ENCODE measurements at regions not wholly inside any gene's neighbourhood (a gene's known extent, or its start where the extent isn't known, plus 50 kb on each side); places are given as distances from the start of the nearest gene placed in this dataset.

DNA sequence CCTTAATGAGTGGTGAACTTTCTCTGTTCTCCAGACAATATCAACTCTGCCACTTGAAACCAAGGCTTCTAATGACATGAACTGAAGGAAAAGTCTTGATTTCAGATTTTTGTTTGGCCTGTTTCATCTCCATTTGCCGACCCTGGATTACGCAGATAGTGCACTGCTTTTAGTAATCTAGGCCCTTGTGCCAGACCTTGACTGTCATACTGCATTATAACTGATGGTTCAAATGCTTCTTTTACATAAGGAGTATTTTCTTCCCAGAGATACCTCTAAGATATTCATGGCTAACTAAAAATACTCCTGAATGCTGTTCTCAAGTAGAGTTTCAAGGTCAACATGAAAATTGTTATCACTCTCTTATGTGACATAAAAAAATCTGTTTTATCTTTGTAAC lies 238.7 kb upstream of the SEMA6A start:
- ChIA-PET CTCF (no interaction called here), POLR2A (interaction anchor here (0.6 kb wide), 1 partner anchor 529 kb away, joined by 4 read pairs; no protein-coding TSS in a partner anchor), RAD21 (ENCODE audit: unreplicated experiment) (no interaction called here), SMC1A (ENCODE audit: uncharacterized antibody, unreplicated experiment) (interaction anchor here (0.6 kb wide), 1 partner anchor 138 kb away, joined by 3 read pairs; no protein-coding TSS in a partner anchor)
- Histone ChIP-seq H3K4me2 (ENCODE audit: control insufficient read depth, insufficient read depth) (no peak overlapping the region), H2AFZ (ENCODE audit: control insufficient read depth, low read depth, low read length) (no peak overlapping the region), H3K4me3 (no peak overlapping the region), H4K20me1 (ENCODE audit: control insufficient read depth, insufficient read depth) (no peaks in the 10 kb centered on the region), H3K4me1 (ENCODE audit: control insufficient read depth, insufficient read depth, low read length) (no peaks in the 10 kb centered on the region), H3K36me3 (ENCODE audit: control insufficient read depth in 2 of 2, insufficient read depth in 2 of 2, low read length in 1 of 2) (no peaks in the 10 kb centered on the region), H3K27me3 (replicated peaks in 1 of 2; ENCODE audit: control insufficient read depth in 2 of 2, insufficient read depth in 2 of 2, low read length in 1 of 2) (no peaks in the 10 kb centered on the region), H3K9ac (ENCODE audit: control insufficient read depth, insufficient read depth, low read length) (no peak overlapping the region), H3K79me2 (ENCODE audit: control insufficient read depth, insufficient read depth, low read length) (no peaks in the 10 kb centered on the region), H3K9me3 (replicated peaks; ENCODE audit: control insufficient read depth, insufficient read depth, low read length) (no peaks in the 10 kb centered on the region), H3K27ac (ENCODE audit: control insufficient read depth, insufficient read depth) (no peak overlapping the region)
- intact Hi-C loops (cut with micrococcal nuclease; ENCODE audit: unreplicated experiment), result no loop called here
- in situ Hi-C loops (cut with MboI), result no loop called here
- FAIRE-seq (no peak), DNase-seq (ENCODE audit: low read depth, low spot score) (no peak), ATAC-seq (no peak)
- BruUV-seq (replicated peaks), result no TSS peak
- WGBS (ENCODE audit: insufficient coverage, insufficient replicate concordance, low lambda C conversion rate, missing lambda C conversion rate), result 53% methylated on average over 2 of the region's 2 CpGs
- TF ChIP-seq NRF1 (conservative IDR thresholded peaks at IDR 0.05; ENCODE audit: low read depth, low read length) (no peak), SMAD1 (IDR thresholded peaks at IDR 0.05; ENCODE audit: low read depth, partially characterized antibody) (no peak), HDAC2 (IDR thresholded peaks at IDR 0.05) (no peak), BMI1 (IDR thresholded peaks at IDR 0.05; ENCODE audit: borderline replicate concordance) (no peak)
- TF ChIP-seq, protein P1, sequence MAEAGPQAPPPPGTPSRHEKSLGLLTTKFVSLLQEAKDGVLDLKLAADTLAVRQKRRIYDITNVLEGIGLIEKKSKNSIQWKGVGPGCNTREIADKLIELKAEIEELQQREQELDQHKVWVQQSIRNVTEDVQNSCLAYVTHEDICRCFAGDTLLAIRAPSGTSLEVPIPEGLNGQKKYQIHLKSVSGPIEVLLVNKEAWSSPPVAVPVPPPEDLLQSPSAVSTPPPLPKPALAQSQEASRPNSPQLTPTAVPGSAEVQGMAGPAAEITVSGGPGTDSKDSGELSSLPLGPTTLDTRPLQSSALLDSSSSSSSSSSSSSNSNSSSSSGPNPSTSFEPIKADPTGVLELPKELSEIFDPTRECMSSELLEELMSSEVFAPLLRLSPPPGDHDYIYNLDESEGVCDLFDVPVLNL (IDR thresholded peaks at IDR 0.05; ENCODE audit: low read depth, low read length), result no peak
- TF ChIP-seq, protein P2, sequence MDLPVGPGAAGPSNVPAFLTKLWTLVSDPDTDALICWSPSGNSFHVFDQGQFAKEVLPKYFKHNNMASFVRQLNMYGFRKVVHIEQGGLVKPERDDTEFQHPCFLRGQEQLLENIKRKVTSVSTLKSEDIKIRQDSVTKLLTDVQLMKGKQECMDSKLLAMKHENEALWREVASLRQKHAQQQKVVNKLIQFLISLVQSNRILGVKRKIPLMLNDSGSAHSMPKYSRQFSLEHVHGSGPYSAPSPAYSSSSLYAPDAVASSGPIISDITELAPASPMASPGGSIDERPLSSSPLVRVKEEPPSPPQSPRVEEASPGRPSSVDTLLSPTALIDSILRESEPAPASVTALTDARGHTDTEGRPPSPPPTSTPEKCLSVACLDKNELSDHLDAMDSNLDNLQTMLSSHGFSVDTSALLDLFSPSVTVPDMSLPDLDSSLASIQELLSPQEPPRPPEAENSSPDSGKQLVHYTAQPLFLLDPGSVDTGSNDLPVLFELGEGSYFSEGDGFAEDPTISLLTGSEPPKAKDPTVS (IDR thresholded peaks at IDR 0.05; ENCODE audit: low read depth, low read length), result no peak

All from GM12878 (cell line).